ENCODE measurements at regions not wholly inside any gene's neighbourhood (a gene's known extent, or its start where the extent isn't known, plus 50 kb on each side); places are given as distances from the start of the nearest gene placed in this dataset.
A peak's percentile ranks its signal among the peaks of the same experiment; 100 is the strongest.

DNA sequence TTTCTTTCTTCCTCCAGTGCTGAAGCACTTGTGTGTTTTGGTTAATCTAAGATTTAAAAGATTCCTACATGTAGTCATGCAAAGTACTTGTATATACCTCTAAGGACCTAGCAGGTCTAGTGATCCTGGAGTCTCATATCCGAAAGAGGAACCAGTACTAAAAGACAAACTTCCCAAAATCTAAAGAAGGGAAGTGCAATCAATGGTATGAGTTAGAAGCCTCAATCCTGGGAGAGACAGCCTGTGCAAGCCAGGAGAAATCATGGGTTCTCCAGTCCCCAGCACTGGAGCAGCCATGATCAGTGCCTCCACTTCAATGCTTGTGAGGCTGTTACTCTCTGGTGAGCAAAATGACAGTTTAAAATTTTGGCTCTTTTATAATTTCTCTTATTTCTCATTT, 277.4 kb downstream of the DAD1 start:
- H3K4me3 ChIP-seq, result no peak overlapping the region
- no peaks in the 10 kb centered on the region for H3K36me3 ChIP-seq (replicated peaks in 1 of 2)
- WGBS, 4 donors, result 64 to 100% (median 74%) methylated on average over 1 of the region's 1 CpG
- H3K9me3 ChIP-seq (replicated peaks in 1 of 3), result no peaks in the 10 kb centered on the region
- DNase-seq, result no peak
- no peaks in the 10 kb centered on the region for H3K4me1 ChIP-seq (replicated peaks in 1 of 2)
- TF ChIP-seq CTCF (IDR thresholded peaks at IDR 0.05), result no peak
- TF ChIP-seq POLR2A (IDR thresholded peaks at IDR 0.05), result no peak
- intact Hi-C loops (cut with DNase I), result loop anchor here in 1 of 2 donors (10.0 kb wide), 1 partner anchor 163 kb away; no protein-coding TSS in a partner anchor
- no peak overlapping the region for H3K27ac ChIP-seq
- peaks cover 12% of the 10 kb centered on the region for H3K27me3 ChIP-seq

GRCh38 chr14:22305607-22306006, 283.4 kb downstream of the DAD1 start:
- no peak for DNase-seq
- no peaks in the 10 kb centered on the region for H3K9me3 ChIP-seq (replicated peaks in 1 of 3)
- H3K27ac ChIP-seq, result no peak overlapping the region
- H3K4me1 ChIP-seq (replicated peaks in 1 of 2), result no peaks in the 10 kb centered on the region
- WGBS, 4 donors, result 34 to 53% (median 43%) methylated on average over 5 of the region's 5 CpGs
- intact Hi-C loops (cut with DNase I), result no loop called here
- no peaks in the 10 kb centered on the region for H3K36me3 ChIP-seq (replicated peaks in 1 of 2)
- H3K27me3 ChIP-seq, result peaks cover 7% of the 10 kb centered on the region
- TF ChIP-seq CTCF (IDR thresholded peaks at IDR 0.05), result no peak
- TF ChIP-seq POLR2A (IDR thresholded peaks at IDR 0.05), result no peak
- no peak overlapping the region for H3K4me3 ChIP-seq

- WGBS, 4 donors, result 71 to 74% (median 72%) methylated on average over 5 to 6 of the region's 6 CpGs
- intact Hi-C loops (cut with DNase I), result no loop called here
- H3K36me3 ChIP-seq (replicated peaks in 1 of 2), result no peaks in the 10 kb centered on the region
- TF ChIP-seq POLR2A (IDR thresholded peaks at IDR 0.05) (no peak), CTCF (IDR thresholded peaks at IDR 0.05) (no peak)
- no peaks in the 10 kb centered on the region for H3K9me3 ChIP-seq (replicated peaks in 1 of 3)
- peaks cover 7% of the 10 kb centered on the region for H3K27me3 ChIP-seq
- H3K4me1 ChIP-seq (replicated peaks in 1 of 2), result no peaks in the 10 kb centered on the region
- DNase-seq, result no peak
- H3K27ac ChIP-seq, result no peak overlapping the region
- H3K4me3 ChIP-seq, result no peak overlapping the region
Measured at GRCh38 chr14:22304326-22304725, 284.7 kb downstream of the DAD1 start.

- no peaks in the 10 kb centered on the region for H3K9me3 ChIP-seq (replicated peaks in 1 of 3)
- DNase-seq, result no peak
- peaks cover 7% of the 10 kb centered on the region for H3K27me3 ChIP-seq
- no peak overlapping the region for H3K4me3 ChIP-seq
- no peaks in the 10 kb centered on the region for H3K4me1 ChIP-seq (replicated peaks in 1 of 2)
- no peaks in the 10 kb centered on the region for H3K36me3 ChIP-seq (replicated peaks in 1 of 2)
- intact Hi-C loops (cut with DNase I), result no loop called here
- no peak for TF ChIP-seq POLR2A (IDR thresholded peaks at IDR 0.05)
- TF ChIP-seq CTCF (IDR thresholded peaks at IDR 0.05), result peak; percentile 11 to 65 (median 49)
- 25 to 29% (median 25%) methylated on average over 5 of the region's 5 CpGs for WGBS, 4 donors
- no peak overlapping the region for H3K27ac ChIP-seq
Measured at GRCh38 chr14:22303589-22304195, 285.3 kb downstream of the DAD1 start.

All from adrenal gland (tissue), 9 donors.